Ishikawa (cell line): ENCODE measurements at regions not wholly inside any gene's neighbourhood (a gene's known extent, or its start where the extent isn't known, plus 50 kb on each side); places are given as distances from the start of the nearest gene placed in this dataset.

Experiments used
- EP300 ChIP-seq: IDR thresholded peaks from 2 replicates; pipeline ENCODE4 v1.6.1; 2012; ENCODE audit warnings: borderline replicate concordance
- FOXM1 ChIP-seq: IDR thresholded peaks from 2 replicates; pipeline ENCODE4 v1.6.1; 2012; ENCODE audit warnings: low read depth, borderline replicate concordance
- REST ChIP-seq: IDR thresholded peaks from 2 replicates; pipeline ENCODE4 v1.6.1; 2012; ENCODE audit warnings: low read depth, mild to moderate bottlenecking

- TF ChIP-seq EP300, result no peak
- TF ChIP-seq FOXM1, result no peak
- TF ChIP-seq REST, result no peak
Measured at GRCh38 chr15:31858026-31858425, 172.3 kb upstream of the CHRNA7 start.
